Lung (tissue), 9 donors: ENCODE measurements at regions not wholly inside any gene's neighbourhood (a gene's known extent, or its start where the extent isn't known, plus 50 kb on each side); places are given as distances from the start of the nearest gene placed in this dataset.
A peak's percentile ranks its signal among the peaks of the same experiment; 100 is the strongest.
"Not testable (repeated sequence)": the region's sequence is repeated elsewhere in the genome, so short reads cannot be mapped to it uniquely, and the experiment has no call there.

Experiments used
- ATAC-seq: fragments of 200-7000 bp; cut with Tn5 transposase; one replicate; pipeline ENCODE4 v1.9.1; 2020; ENCODE audit warnings: moderate number of reproducible peaks; ENCODE audit not compliant: insufficient read depth, low FRiP score
- DNase-seq, 3 donors: peaks; one replicate each; pipeline ENCODE4 v3.0.0-alpha.2; 2013 to 2017
- H3K27ac ChIP-seq, 2 donors: one replicate each; pipeline ENCODE4 v1.5.1; 2013; ENCODE audit warnings: mild to moderate bottlenecking in 2 of 2, moderate library complexity in 2 of 2, control low read depth in 1 of 2, inconsistent platforms in 1 of 2, low read depth in 1 of 2, low read length in 1 of 2
- H3K27me3 ChIP-seq, 3 donors: one replicate each; pipeline ENCODE4 v1.5.1; 2013; ENCODE audit warnings: low read length in 2 of 3; ENCODE audit not compliant: control insufficient read depth in 3 of 3, insufficient read depth in 3 of 3
- H3K36me3 ChIP-seq, 4 donors: one replicate each; pipeline ENCODE4 v1.5.1; 2013; ENCODE audit warnings: low read length in 4 of 4, mild to moderate bottlenecking in 1 of 4, moderate library complexity in 1 of 4; ENCODE audit not compliant: control insufficient read depth in 4 of 4, insufficient read depth in 4 of 4
- H3K4me1 ChIP-seq, 5 donors: one replicate each; pipeline ENCODE4 v1.5.1; 2013; ENCODE audit warnings: low read length in 5 of 5, mild to moderate bottlenecking in 2 of 5, moderate library complexity in 1 of 5; ENCODE audit not compliant: control insufficient read depth in 5 of 5, insufficient read depth in 5 of 5
- H3K4me3 ChIP-seq: one replicate; pipeline ENCODE4 v1.5.1; 2013; ENCODE audit warnings: mild to moderate bottlenecking, control low read depth, moderate library complexity
- H3K9ac ChIP-seq, 2 donors: one replicate each; pipeline ENCODE4 v1.5.1; 2013; ENCODE audit warnings: low read length in 2 of 2, control low read depth in 1 of 2; ENCODE audit not compliant: insufficient read depth in 1 of 2
- H3K9me3 ChIP-seq, 4 donors: one replicate each; pipeline ENCODE4 v1.5.1; 2013; ENCODE audit warnings: low read length in 3 of 4, mild to moderate bottlenecking in 1 of 4, moderate library complexity in 1 of 4; ENCODE audit not compliant: control insufficient read depth in 4 of 4, insufficient read depth in 3 of 4
- WGBS, 2 donors: extraction: QIAGEN DNeasy Blood & Tissue Kit; methylation state at CpG; one replicate each; pipeline ENCODE4 v1.1.7; 2013; 5-methylcytosine and 5-hydroxymethylcytosine counted together
- donor health status: Bipolar disorder and iron deficiency.
- donor health status: healthy.
- donor health status: DM: yes; HTN: yes; CAD: no.

DNA sequence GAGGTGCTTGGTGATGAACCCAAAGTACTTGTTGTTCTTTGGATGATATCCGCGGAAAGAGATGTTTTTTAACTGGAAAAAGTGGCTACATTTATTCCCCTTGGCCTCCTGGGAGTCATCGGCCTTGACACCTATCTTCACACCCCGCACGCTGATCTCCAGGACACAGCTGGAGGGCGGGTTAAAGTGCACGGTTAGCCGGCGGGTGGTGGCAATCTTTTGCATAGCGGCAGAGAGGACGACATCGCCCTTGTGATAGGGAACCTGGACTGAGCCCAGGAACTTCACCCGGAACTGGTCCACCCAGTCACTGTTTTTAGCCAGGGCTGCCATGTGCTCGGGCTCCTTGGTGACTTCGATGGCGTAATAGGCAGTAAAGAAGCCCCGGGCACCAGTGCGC is 110.5 kb upstream of the PLEKHM1 start:
- not testable (repeated sequence) for H3K27ac ChIP-seq, H3K27me3 ChIP-seq, DNase-seq, H3K36me3 ChIP-seq, H3K9me3 ChIP-seq, ATAC-seq, H3K4me1 ChIP-seq, H3K4me3 ChIP-seq, H3K9ac ChIP-seq
- WGBS, 2 donors, result 86 to 87% methylated on average over 6 to 14 of the region's 18 CpGs

GRCh38 chr17:45601605-45602539 is 111.4 kb upstream of the PLEKHM1 start:
- not testable (repeated sequence) for H3K27ac ChIP-seq, DNase-seq, H3K9ac ChIP-seq, H3K36me3 ChIP-seq, H3K27me3 ChIP-seq, H3K9me3 ChIP-seq, ATAC-seq, H3K4me3 ChIP-seq, H3K4me1 ChIP-seq
- 88 to 91% methylated on average over 14 to 16 of the region's 63 CpGs for WGBS, 2 donors

- not testable (repeated sequence) for H3K27me3 ChIP-seq, H3K9me3 ChIP-seq, H3K4me3 ChIP-seq, H3K4me1 ChIP-seq, ATAC-seq, H3K36me3 ChIP-seq, H3K27ac ChIP-seq, DNase-seq, H3K9ac ChIP-seq
- 92% methylated on average over 1 of the region's 1 CpG; no CpG with 5 or more reads in 1 of the 2 donors for WGBS, 2 donors
Observed at GRCh38 chr17:45605751-45606150, 115.2 kb upstream of the PLEKHM1 start.

DNA sequence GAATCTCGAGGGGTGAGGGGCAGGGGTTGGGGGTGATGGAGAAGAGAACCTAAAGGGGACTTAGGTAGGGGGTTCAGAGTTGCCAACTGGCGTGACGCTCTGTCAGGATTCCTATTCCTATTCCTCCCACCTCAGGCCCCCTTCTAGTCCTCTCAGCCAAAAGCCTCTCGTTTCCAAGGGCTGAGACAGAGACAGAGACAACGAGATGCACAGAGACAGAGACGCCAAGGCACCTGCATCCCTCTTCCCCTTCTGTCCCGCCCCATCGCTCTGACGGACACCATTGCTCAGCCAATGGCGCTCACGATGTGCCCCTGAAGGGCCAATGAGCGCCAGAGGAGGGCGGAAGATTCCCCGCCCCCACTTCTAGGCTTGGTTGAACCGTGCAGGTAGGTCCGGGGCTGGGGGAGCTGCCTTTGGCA is 129.5 kb upstream of the PLEKHM1 start:
- peak; percentile 100 for ATAC-seq

DNA sequence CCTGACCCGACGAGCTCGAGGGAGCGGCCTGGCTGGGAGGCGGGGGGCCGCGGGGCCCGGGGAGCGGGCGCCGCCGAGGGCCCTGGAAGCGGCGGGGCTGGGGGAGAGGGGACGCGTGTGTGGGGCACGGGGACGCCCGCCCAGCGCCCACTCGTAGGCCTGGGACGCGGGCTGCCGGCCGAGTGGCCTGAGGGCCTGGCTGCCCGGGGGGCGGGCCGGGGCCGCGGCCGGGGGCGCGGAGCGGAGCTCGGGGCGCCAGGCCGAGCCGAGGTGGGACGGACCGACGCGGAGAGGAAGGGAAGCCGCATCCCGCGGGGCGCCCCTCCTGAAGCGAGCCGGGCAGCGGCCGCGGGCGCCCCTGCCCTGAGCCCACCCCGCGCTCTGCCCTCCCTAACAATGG is 129.9 kb upstream of the PLEKHM1 start:
- not testable (repeated sequence) for H3K36me3 ChIP-seq, H3K9ac ChIP-seq, H3K27me3 ChIP-seq, H3K9me3 ChIP-seq, H3K27ac ChIP-seq, H3K4me1 ChIP-seq
- peak in 2 of 3 donors; percentile 12 to 15 for DNase-seq
- WGBS, 2 donors, result 0 to 1% methylated on average over 14 to 47 of the region's 54 CpGs
- H3K4me3 ChIP-seq, result peak overlapping the region; percentile 50
- peak; percentile 35 for ATAC-seq

More for the DNA sequence above, 129.5 kb upstream of the PLEKHM1 start:
- H3K4me1 ChIP-seq, H3K9me3 ChIP-seq, H3K27ac ChIP-seq, H3K9ac ChIP-seq, H3K27me3 ChIP-seq, H3K36me3 ChIP-seq: not testable (repeated sequence)
- peak overlapping the region; percentile 50 for H3K4me3 ChIP-seq
- DNase-seq, result peak; percentile 14 to 66 (median 61)
- WGBS, 2 donors, result 1% methylated on average over 9 to 16 of the region's 16 CpGs

GRCh38 chr17:45621087-45621486 is 130.6 kb upstream of the PLEKHM1 start:
- 29 to 43% methylated on average over 7 of the region's 9 CpGs for WGBS, 2 donors
- not testable (repeated sequence) for DNase-seq, H3K4me3 ChIP-seq, H3K4me1 ChIP-seq, ATAC-seq, H3K36me3 ChIP-seq, H3K27me3 ChIP-seq, H3K9me3 ChIP-seq, H3K9ac ChIP-seq, H3K27ac ChIP-seq

GRCh38 chr17:45622295-45622694 is 131.8 kb upstream of the PLEKHM1 start:
- not testable (repeated sequence) for ATAC-seq, DNase-seq, H3K9me3 ChIP-seq, H3K9ac ChIP-seq, H3K4me1 ChIP-seq, H3K36me3 ChIP-seq, H3K4me3 ChIP-seq, H3K27me3 ChIP-seq, H3K27ac ChIP-seq
- WGBS, 2 donors, result 46 to 62% methylated on average over 1 of the region's 3 CpGs
